ENCODE measurements at regions not wholly inside any gene's neighbourhood (a gene's known extent, or its start where the extent isn't known, plus 50 kb on each side); places are given as distances from the start of the nearest gene placed in this dataset.
"Not testable (repeated sequence)": the region's sequence is repeated elsewhere in the genome, so short reads cannot be mapped to it uniquely, and the experiment has no call there.

- Histone ChIP-seq H3K27ac (ENCODE audit: low read length) (no peak overlapping the region), H3K4me1 (ENCODE audit: control insufficient read depth, low read depth, low read length) (no peaks in the 10 kb centered on the region), H3K27me3 (ENCODE audit: control insufficient read depth, insufficient read depth, low read length) (peaks cover 33% of the 10 kb centered on the region)
Observed at GRCh38 chr22:22754961-22755777, 110.8 kb downstream of the GGTLC2 start.

GRCh38 chr22:22755778-22756100, 111.3 kb downstream of the GGTLC2 start:
- Histone ChIP-seq H3K4me1 (ENCODE audit: control insufficient read depth, low read depth, low read length) (no peaks in the 10 kb centered on the region), H3K9ac (ENCODE audit: low read length) (no peak overlapping the region), H3K9me3 (ENCODE audit: control insufficient read depth, low read depth, low read length) (no peaks in the 10 kb centered on the region), H3K4me3 (ENCODE audit: low read length) (no peak overlapping the region), H3K27ac (ENCODE audit: low read length) (no peak overlapping the region), H3K36me3 (ENCODE audit: control insufficient read depth, low read depth, low read length) (no peaks in the 10 kb centered on the region), H3K27me3 (ENCODE audit: control insufficient read depth, insufficient read depth, low read length) (peaks cover 34% of the 10 kb centered on the region)

More at GRCh38 chr22:22754961-22755777, 110.8 kb downstream of the GGTLC2 start:
- Histone ChIP-seq H3K9me3 (ENCODE audit: control insufficient read depth, low read depth, low read length) (no peaks in the 10 kb centered on the region), H3K9ac (ENCODE audit: low read length) (no peak overlapping the region), H3K4me3 (ENCODE audit: low read length) (no peak overlapping the region), H3K36me3 (ENCODE audit: control insufficient read depth, low read depth, low read length) (no peaks in the 10 kb centered on the region)

- no peaks in the 10 kb centered on the region for H3K9me3 ChIP-seq (ENCODE audit: control insufficient read depth, low read depth, low read length)
- peaks cover 31% of the 10 kb centered on the region for H3K27me3 ChIP-seq (ENCODE audit: control insufficient read depth, insufficient read depth, low read length)
- H3K4me3 ChIP-seq (ENCODE audit: low read length) = no peak overlapping the region
- no peaks in the 10 kb centered on the region for H3K4me1 ChIP-seq (ENCODE audit: control insufficient read depth, low read depth, low read length)
- H3K9ac ChIP-seq (ENCODE audit: low read length) = no peak overlapping the region
- H3K36me3 ChIP-seq (ENCODE audit: control insufficient read depth, low read depth, low read length) = no peaks in the 10 kb centered on the region
- no peak overlapping the region for H3K27ac ChIP-seq (ENCODE audit: low read length)
Observed at GRCh38 chr22:22756109-22756508, 111.7 kb downstream of the GGTLC2 start.

GRCh38 chr22:22756551-22757201, 112.3 kb downstream of the GGTLC2 start:
- H3K4me1 ChIP-seq (ENCODE audit: control insufficient read depth, low read depth, low read length); H3K27ac ChIP-seq (ENCODE audit: low read length); H3K9ac ChIP-seq (ENCODE audit: low read length); H3K4me3 ChIP-seq (ENCODE audit: low read length); H3K36me3 ChIP-seq (ENCODE audit: control insufficient read depth, low read depth, low read length); H3K9me3 ChIP-seq (ENCODE audit: control insufficient read depth, low read depth, low read length): not testable (repeated sequence)
- peaks cover 28% of the 10 kb centered on the region for H3K27me3 ChIP-seq (ENCODE audit: control insufficient read depth, insufficient read depth, low read length)

- not testable (repeated sequence) for H3K36me3 ChIP-seq (ENCODE audit: control insufficient read depth, low read depth, low read length); H3K4me1 ChIP-seq (ENCODE audit: control insufficient read depth, low read depth, low read length); H3K9ac ChIP-seq (ENCODE audit: low read length); H3K4me3 ChIP-seq (ENCODE audit: low read length); H3K27ac ChIP-seq (ENCODE audit: low read length); H3K9me3 ChIP-seq (ENCODE audit: control insufficient read depth, low read depth, low read length)
- H3K27me3 ChIP-seq (ENCODE audit: control insufficient read depth, insufficient read depth, low read length) = peaks cover 34% of the 10 kb centered on the region
Observed at GRCh38 chr22:22758101-22758807, 113.8 kb downstream of the GGTLC2 start.

- Histone ChIP-seq H3K4me1 (ENCODE audit: control insufficient read depth, low read depth, low read length) (no peaks in the 10 kb centered on the region), H3K27me3 (ENCODE audit: control insufficient read depth, insufficient read depth, low read length) (peaks cover 33% of the 10 kb centered on the region)
Observed at GRCh38 chr22:22759371-22759770, 115.0 kb downstream of the GGTLC2 start.

GRCh38 chr22:22759889-22760546, 115.6 kb downstream of the GGTLC2 start:
- Histone ChIP-seq H3K36me3 (ENCODE audit: control insufficient read depth, low read depth, low read length) (no peaks in the 10 kb centered on the region), H3K9me3 (ENCODE audit: control insufficient read depth, low read depth, low read length) (no peaks in the 10 kb centered on the region), H3K27me3 (ENCODE audit: control insufficient read depth, insufficient read depth, low read length) (peaks cover 30% of the 10 kb centered on the region), H3K27ac (ENCODE audit: low read length) (no peak overlapping the region), H3K4me3 (ENCODE audit: low read length) (no peak overlapping the region), H3K4me1 (ENCODE audit: control insufficient read depth, low read depth, low read length) (no peaks in the 10 kb centered on the region), H3K9ac (ENCODE audit: low read length) (no peak overlapping the region)

More at GRCh38 chr22:22759371-22759770, 115.0 kb downstream of the GGTLC2 start:
- Histone ChIP-seq H3K36me3 (ENCODE audit: control insufficient read depth, low read depth, low read length) (no peaks in the 10 kb centered on the region), H3K27ac (ENCODE audit: low read length) (no peak overlapping the region), H3K9me3 (ENCODE audit: control insufficient read depth, low read depth, low read length) (no peaks in the 10 kb centered on the region), H3K9ac (ENCODE audit: low read length) (no peak overlapping the region), H3K4me3 (ENCODE audit: low read length) (no peak overlapping the region)

GRCh38 chr22:22761606-22761962, 117.2 kb downstream of the GGTLC2 start:
- Histone ChIP-seq H3K4me3 (ENCODE audit: low read length) (no peak overlapping the region), H3K9ac (ENCODE audit: low read length) (no peak overlapping the region), H3K9me3 (ENCODE audit: control insufficient read depth, low read depth, low read length) (no peaks in the 10 kb centered on the region), H3K27ac (ENCODE audit: low read length) (no peak overlapping the region), H3K36me3 (ENCODE audit: control insufficient read depth, low read depth, low read length) (no peaks in the 10 kb centered on the region), H3K4me1 (ENCODE audit: control insufficient read depth, low read depth, low read length) (no peaks in the 10 kb centered on the region), H3K27me3 (ENCODE audit: control insufficient read depth, insufficient read depth, low read length) (peaks cover 24% of the 10 kb centered on the region)

- Histone ChIP-seq H3K9me3 (ENCODE audit: control insufficient read depth, low read depth, low read length) (no peaks in the 10 kb centered on the region), H3K9ac (ENCODE audit: low read length) (no peak overlapping the region), H3K4me3 (ENCODE audit: low read length) (no peak overlapping the region), H3K27me3 (ENCODE audit: control insufficient read depth, insufficient read depth, low read length) (peaks cover 28% of the 10 kb centered on the region), H3K4me1 (ENCODE audit: control insufficient read depth, low read depth, low read length) (no peaks in the 10 kb centered on the region), H3K27ac (ENCODE audit: low read length) (no peak overlapping the region), H3K36me3 (ENCODE audit: control insufficient read depth, low read depth, low read length) (no peaks in the 10 kb centered on the region)
Observed at GRCh38 chr22:22761963-22762772, 117.8 kb downstream of the GGTLC2 start.

- Histone ChIP-seq H3K27me3 (ENCODE audit: control insufficient read depth, insufficient read depth, low read length) (peaks cover 37% of the 10 kb centered on the region), H3K4me1 (ENCODE audit: control insufficient read depth, low read depth, low read length) (no peaks in the 10 kb centered on the region), H3K9ac (ENCODE audit: low read length) (no peak overlapping the region)
Observed at GRCh38 chr22:22763512-22763911, 119.1 kb downstream of the GGTLC2 start.

GRCh38 chr22:22764085-22764484, 119.7 kb downstream of the GGTLC2 start:
- peaks cover 37% of the 10 kb centered on the region for H3K27me3 ChIP-seq (ENCODE audit: control insufficient read depth, insufficient read depth, low read length)
- H3K4me3 ChIP-seq (ENCODE audit: low read length) = no peak overlapping the region
- no peaks in the 10 kb centered on the region for H3K9me3 ChIP-seq (ENCODE audit: control insufficient read depth, low read depth, low read length)
- H3K9ac ChIP-seq (ENCODE audit: low read length) = no peak overlapping the region
- H3K4me1 ChIP-seq (ENCODE audit: control insufficient read depth, low read depth, low read length) = no peaks in the 10 kb centered on the region
- no peaks in the 10 kb centered on the region for H3K36me3 ChIP-seq (ENCODE audit: control insufficient read depth, low read depth, low read length)
- no peak overlapping the region for H3K27ac ChIP-seq (ENCODE audit: low read length)

More at GRCh38 chr22:22763512-22763911, 119.1 kb downstream of the GGTLC2 start:
- no peaks in the 10 kb centered on the region for H3K9me3 ChIP-seq (ENCODE audit: control insufficient read depth, low read depth, low read length)
- H3K4me3 ChIP-seq (ENCODE audit: low read length) = no peak overlapping the region
- H3K27ac ChIP-seq (ENCODE audit: low read length) = no peak overlapping the region
- H3K36me3 ChIP-seq (ENCODE audit: control insufficient read depth, low read depth, low read length) = no peaks in the 10 kb centered on the region
